GM18511 (cell line): ENCODE measurements at regions not wholly inside any gene's neighbourhood (a gene's known extent, or its start where the extent isn't known, plus 50 kb on each side); places are given as distances from the start of the nearest gene placed in this dataset.
"Not testable (repeated sequence)": the region's sequence is repeated elsewhere in the genome, so short reads cannot be mapped to it uniquely, and the experiment has no call there.

ENCODE experiments used
- ATAC-seq: cut with Tn5 transposase; IDR thresholded peaks from one replicate; pipeline ENCODE4 v1.9.1; 2021; ENCODE audit warnings: mild to moderate bottlenecking, moderate library complexity; ENCODE audit not compliant: unreplicated experiment

DNA sequence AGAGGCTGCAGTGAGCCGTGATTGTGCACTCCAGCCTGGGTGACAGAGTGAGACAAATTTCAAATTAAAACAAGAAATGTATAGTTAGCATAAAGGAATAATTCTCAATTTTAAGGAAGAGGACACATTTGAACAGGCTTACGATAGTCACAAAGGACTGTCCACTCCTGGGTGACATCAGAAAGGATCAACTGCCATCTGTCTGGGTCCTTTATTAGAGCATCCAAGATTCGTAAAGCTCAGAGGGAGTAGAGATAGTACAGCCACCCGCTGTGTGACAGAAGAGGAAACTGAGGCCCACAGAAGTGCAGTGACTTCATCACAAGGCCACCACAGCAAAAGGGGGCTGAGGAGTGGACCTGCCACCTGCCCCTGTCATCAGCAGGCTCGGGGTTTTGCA lies 149.3 kb upstream of the RBPJ start:
- ATAC-seq = no peak

GRCh38 chr4:26171941-26172340 lies 148.9 kb upstream of the RBPJ start:
- no peak for ATAC-seq

GRCh38 chr4:26173619-26174018 lies 147.2 kb upstream of the RBPJ start:
- no peak for ATAC-seq

DNA sequence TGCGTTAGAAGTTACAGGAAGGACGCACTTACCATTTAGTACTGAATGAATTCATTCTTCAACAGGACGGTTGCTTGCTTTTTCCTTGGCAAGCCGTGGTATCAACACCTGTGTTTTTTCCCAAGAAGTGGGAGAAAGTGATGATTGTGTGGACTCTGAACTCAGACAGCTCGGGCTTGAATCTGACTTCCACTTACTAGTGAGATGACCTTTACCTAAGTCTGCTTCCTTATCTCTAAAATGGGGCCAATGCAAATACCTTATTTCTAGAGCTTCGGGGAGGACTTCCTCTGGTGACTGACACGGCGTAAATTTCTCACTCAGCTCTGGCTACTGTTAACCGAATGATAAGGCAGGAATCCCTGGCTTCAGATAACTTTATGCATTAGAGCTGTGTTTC lies 146.8 kb upstream of the RBPJ start:
- no peak for ATAC-seq

DNA sequence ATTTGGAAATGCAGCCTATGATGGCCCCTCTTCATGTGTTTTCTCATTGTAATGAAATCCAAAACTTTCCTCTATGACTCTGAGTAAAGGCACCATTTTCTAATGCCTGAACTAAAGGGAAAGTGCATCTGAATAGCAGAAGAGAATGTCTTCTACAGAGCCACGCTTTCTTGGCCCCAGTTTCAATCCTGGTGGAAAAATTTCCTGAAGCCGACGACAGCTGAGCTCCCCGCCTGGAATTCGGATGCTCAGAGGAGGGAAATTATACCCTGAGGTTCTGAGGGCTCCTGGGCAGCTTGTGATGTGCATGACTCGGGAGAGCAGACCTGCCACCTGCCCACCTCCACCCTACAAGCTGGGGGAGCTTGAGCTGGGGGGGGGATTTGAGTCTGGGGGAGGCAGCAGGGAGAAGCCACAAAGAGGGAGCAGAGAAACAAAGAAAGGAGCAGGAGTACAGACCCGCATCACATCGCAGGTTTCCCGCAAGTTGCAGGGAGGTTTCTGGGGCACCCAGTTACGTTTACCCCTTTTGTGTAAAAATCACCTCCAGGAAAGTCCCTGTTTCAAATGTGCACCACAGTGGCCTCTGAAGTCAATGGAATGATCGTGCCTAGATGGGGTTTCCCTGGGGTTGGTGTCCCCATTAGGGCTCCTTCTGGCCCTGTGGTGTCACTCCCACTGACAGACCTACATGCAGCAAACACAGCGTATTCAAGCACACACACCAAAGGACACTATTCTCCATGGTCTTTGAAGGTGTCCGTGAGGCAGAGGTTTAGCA lies 145.6 kb upstream of the RBPJ start:
- ATAC-seq = peak; percentile 63

- no peak for ATAC-seq
These were observed 144.8 kb upstream of the RBPJ start for GRCh38 chr4:26175905-26176470.

DNA sequence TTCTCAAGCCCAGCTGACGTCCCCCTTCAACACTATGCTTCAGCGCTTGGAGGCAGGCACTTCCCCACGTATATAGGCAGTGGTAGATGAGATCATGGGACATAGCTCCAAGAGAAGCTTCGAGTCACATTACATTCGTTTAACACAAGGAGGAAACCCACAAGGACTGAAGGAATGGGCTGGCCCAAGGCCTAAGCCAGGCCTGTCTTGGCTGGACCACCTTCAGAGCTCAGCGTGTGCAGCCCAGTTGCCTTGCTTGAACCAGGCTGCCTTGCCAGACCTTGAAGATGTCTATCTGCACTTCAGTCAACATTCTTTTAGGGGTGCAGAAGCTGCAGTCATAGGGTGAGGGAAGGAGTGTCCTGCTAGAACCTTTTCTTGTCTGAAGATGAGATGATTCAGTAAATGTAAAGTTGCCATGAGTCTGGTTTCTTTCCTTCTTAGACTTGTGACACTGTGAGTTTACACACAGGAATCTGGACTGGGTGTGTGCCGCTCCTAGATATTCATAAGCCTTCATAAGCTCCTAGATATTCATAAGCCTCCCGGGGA lies 144.1 kb upstream of the RBPJ start:
- ATAC-seq = no peak

DNA sequence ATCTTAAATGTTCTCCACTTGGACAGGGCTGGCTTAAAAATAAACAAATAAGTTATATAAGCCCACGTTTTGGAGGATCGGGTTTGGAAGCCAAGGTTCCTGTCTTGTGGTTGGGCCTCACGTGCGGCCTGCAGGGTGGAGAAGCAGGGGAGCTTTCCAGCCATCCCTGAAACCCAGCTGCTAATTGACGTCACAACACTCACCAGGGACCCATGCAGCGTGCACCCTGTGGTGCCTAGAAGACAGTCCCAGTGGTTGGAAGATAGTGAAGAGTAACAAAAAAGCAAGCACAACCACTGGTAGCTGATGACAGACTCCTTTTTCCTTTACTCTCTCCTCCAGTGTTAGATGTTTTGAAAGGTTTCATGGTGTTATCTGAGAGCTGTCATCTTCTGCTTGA lies 142.0 kb upstream of the RBPJ start:
- peak; percentile 29 for ATAC-seq

- peak; percentile 73 for ATAC-seq
These were observed 141.5 kb upstream of the RBPJ start for GRCh38 chr4:26179316-26179760.

DNA sequence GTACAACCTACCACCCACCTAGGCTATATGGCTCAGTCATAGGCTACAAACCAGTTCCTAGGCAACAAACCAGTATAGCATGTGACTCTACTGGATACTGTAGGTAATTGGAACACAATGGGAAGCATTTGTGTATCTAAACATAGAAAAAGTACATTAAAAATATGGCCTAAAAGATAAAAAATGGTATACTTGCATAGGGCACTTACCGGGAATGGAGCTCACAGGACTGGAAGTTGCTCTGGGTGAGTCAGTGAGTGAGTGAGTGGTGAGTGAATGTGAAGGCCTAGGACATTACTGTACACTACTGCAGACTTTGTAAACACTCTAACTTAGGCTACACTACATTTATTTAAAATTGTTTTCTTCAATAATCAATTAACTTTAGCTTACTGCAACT lies 139.2 kb upstream of the RBPJ start:
- no peak for ATAC-seq

GRCh38 chr4:26183017-26183416 lies 137.8 kb upstream of the RBPJ start:
- ATAC-seq = no peak

- ATAC-seq = no peak
These were observed 135.4 kb upstream of the RBPJ start for GRCh38 chr4:26185436-26185835.

GRCh38 chr4:26191353-26191752 lies 129.5 kb upstream of the RBPJ start:
- ATAC-seq = no peak

GRCh38 chr4:26192899-26193869 lies 127.6 kb upstream of the RBPJ start:
- peak; percentile 41 for ATAC-seq

DNA sequence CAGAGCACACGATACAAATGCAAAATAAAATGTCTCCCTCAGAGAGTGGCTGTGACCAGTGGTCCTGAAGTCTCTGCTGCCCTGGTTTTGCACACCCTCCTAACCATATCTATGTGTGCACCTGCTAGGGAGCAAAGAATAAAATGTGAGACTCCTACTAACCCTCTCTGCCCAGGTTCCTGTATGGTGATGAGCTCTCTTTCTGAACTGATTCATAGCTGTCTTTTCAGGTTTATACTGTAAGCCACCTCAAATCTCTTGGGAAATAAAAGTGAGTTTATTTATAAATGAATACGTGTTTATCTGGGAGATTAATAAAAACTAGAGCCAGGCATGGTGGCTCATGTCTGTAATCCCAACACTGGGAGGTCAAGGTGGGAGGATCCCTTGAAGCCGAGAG lies 126.0 kb upstream of the RBPJ start:
- peak; percentile 49 for ATAC-seq

DNA sequence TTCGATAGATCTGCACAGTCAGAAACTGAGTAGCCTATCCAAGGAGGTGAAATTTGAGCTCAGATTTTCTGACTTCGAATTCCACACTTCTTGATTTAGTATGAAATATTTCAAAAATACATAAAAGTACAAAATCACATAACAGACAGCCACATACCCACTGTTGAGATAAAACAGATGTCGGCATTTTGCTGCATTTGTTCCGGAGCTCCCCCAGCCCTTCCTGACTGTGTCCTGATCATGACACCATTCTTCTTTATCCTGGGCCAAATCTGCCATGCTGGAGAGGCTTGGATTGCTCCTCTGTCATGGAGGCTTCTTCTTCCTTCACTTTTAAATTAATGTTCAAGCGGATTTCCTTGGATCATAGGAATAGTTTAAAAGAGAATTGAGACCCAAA lies 124.2 kb upstream of the RBPJ start:
- ATAC-seq = no peak

- ATAC-seq = peak; percentile 82
These were observed 123.6 kb upstream of the RBPJ start for GRCh38 chr4:26197018-26197779.

GRCh38 chr4:26198931-26199330 lies 121.9 kb upstream of the RBPJ start:
- not testable (repeated sequence) for ATAC-seq

DNA sequence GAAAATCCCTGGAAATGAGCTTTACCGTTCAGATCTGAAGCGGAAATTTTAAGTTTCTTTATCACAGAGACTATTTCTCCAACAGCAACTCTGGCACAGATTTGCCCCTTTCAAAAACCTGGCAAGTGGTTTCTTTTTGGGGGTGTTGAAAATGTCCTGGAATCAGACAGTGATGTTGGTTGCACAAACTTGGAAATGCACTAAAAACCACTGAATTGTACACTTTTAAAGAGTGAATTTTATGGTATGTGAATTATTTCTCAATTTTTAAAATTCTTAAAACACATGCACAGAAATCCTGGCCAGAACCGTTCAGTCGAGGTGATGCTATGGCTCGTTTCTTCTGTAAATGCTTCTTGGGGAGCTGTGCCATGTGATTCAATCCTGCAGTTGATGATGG lies 121.2 kb upstream of the RBPJ start:
- no peak for ATAC-seq

GRCh38 chr4:26201120-26201519 lies 119.7 kb upstream of the RBPJ start:
- ATAC-seq = no peak
